K562 (cell line): ENCODE measurements at regions not wholly inside any gene's neighbourhood (a gene's known extent, or its start where the extent isn't known, plus 50 kb on each side); places are given as distances from the start of the nearest gene placed in this dataset.

Experiments
- ATAC-seq: fragments of 200-7000 bp; cut with Tn5 transposase; 3 replicates; pipeline ENCODE4 v1.9.1; 2020; ENCODE audit warnings: moderate library complexity
- BruUV-seq: library from RNA; stranded (reverse); fragments of 400-500 nt; replicated peaks from 2 replicates; lab custom pipeline; 2021; lab: Mats Ljungman, UMichigan
- CTCF ChIA-PET: fragments of 300-600 bp; formaldehyde crosslinking; extraction: SDS; loops from one replicate; lab custom pipeline; 2021; ENCODE audit warnings: low intra/inter-chr PET ratio; lab: Yijun Ruan, JAX
- POLR2A ChIA-PET: fragments of 300-600, 350-650 bp; sonication (Branson Sonifier 250); formaldehyde crosslinking; extraction: SDS; loops from one replicate; lab custom pipeline; 2021; ENCODE audit warnings: antibody characterized with exemption, inconsistent platforms; lab: Yijun Ruan, JAX
- DNase-seq, 4 experiments: peaks; one replicate each; pipeline versions ENCODE4 v3.0.0 to v3.0.0-alpha.2; 2011 to 2018; ENCODE audit warnings: low spot score in 3 of 4, mixed read lengths in 3 of 4; ENCODE audit errors: extremely low read depth in 1 of 4
- FAIRE-seq: peaks from 2 replicates; lab custom pipeline; 2011; peaks lifted over from hg19 to GRCh38; lab: Jason Lieb, UNC
- H2AFZ ChIP-seq: 2 replicates; pipeline ENCODE4 v1.6.0; 2011; ENCODE audit warnings: low read depth, low read length, control low read depth, inconsistent platforms
- H3K27ac ChIP-seq: fragments of 200-600 bp; 3 replicates; pipeline ENCODE4 v1.8.0; 2011; ENCODE audit warnings: low read depth, mild to moderate bottlenecking, control low read depth, inconsistent platforms, low read length, moderate library complexity, mixed read lengths; ENCODE audit errors: extremely low read depth
- H3K27me3 ChIP-seq, 2 experiments: fragments of 300-600 bp in 1 of 2; 2 replicates in 1 of 2; 3 replicates in 1 of 2; pipeline versions ENCODE4 v1.6.0 to v1.8.0; 2011; ENCODE audit warnings: inconsistent platforms in 2 of 2, low read length in 2 of 2, mild to moderate bottlenecking in 1 of 2, mixed read lengths in 1 of 2, moderate library complexity in 1 of 2; ENCODE audit not compliant: control insufficient read depth in 2 of 2, insufficient read depth in 2 of 2
- H3K36me3 ChIP-seq: fragments of 300-600 bp; 3 replicates; pipeline ENCODE4 v1.8.0; 2011; ENCODE audit warnings: mild to moderate bottlenecking, low read length, inconsistent platforms; ENCODE audit not compliant: control insufficient read depth, insufficient read depth
- H3K4me1 ChIP-seq, 2 experiments: fragments of 200-600 bp in 1 of 2; replicated peaks in 1 of 2; 2 replicates in 1 of 2; 3 replicates in 1 of 2; pipeline versions ENCODE4 v1.5.1 to v1.8.0; 2011; ENCODE audit warnings: inconsistent platforms in 2 of 2, low read length in 2 of 2, mild to moderate bottlenecking in 1 of 2, mixed read lengths in 1 of 2, moderate library complexity in 1 of 2; ENCODE audit not compliant: control insufficient read depth in 2 of 2, insufficient read depth in 2 of 2
- H3K4me2 ChIP-seq: 2 replicates; pipeline ENCODE4 v1.6.1; 2011; ENCODE audit warnings: low read length, control low read depth, inconsistent platforms, mixed read lengths; ENCODE audit not compliant: insufficient read depth
- H3K4me3 ChIP-seq: fragments of 200-600 bp; sonication (generic), shearing (Covaris generic); 2 replicates; pipeline ENCODE4 v1.5.1; 2016; ENCODE audit warnings: control low read depth, inconsistent platforms
- H3K79me2 ChIP-seq: fragments of 200-600 bp; 3 replicates; pipeline ENCODE4 v1.8.0; 2011; ENCODE audit warnings: low read length, inconsistent platforms; ENCODE audit not compliant: control insufficient read depth, insufficient read depth
- H3K9ac ChIP-seq, 2 experiments: 2 replicates each; pipeline versions ENCODE4 v1.6.0 to v1.6.1; 2011; ENCODE audit warnings: low read depth in 2 of 2, low read length in 2 of 2, control low read depth in 1 of 2, inconsistent platforms in 1 of 2, mild to moderate bottlenecking in 1 of 2, mixed read lengths in 1 of 2; ENCODE audit not compliant: insufficient read depth in 1 of 2
- H3K9me1 ChIP-seq: one replicate; pipeline ENCODE4 v1.6.0; 2011; ENCODE audit warnings: inconsistent platforms, mild to moderate bottlenecking, low read length, moderate library complexity; ENCODE audit not compliant: control insufficient read depth, insufficient read depth
- H3K9me3 ChIP-seq: replicated peaks from 2 replicates; pipeline ENCODE4 v1.5.1; 2011; ENCODE audit warnings: low read depth, low read length, inconsistent platforms; ENCODE audit not compliant: control insufficient read depth, insufficient read depth
- H4K20me1 ChIP-seq: replicated peaks from 2 replicates; pipeline ENCODE4 v1.6.1; 2011; ENCODE audit warnings: low read length, inconsistent platforms, mixed read lengths; ENCODE audit not compliant: control insufficient read depth, insufficient read depth
- DACH1 ChIP-seq: fragments of 450-650 bp; IDR thresholded peaks from 2 replicates; pipeline ENCODE4 v1.6.1; 2018; ENCODE audit not compliant: partially characterized antibody
- DDX20 ChIP-seq: fragments of 450-650 bp; IDR thresholded peaks from 2 replicates; pipeline ENCODE4 v1.6.1; 2016; ENCODE audit warnings: missing genetic modification characterization, low read depth, mild to moderate bottlenecking, missing compliant biosample characterization, moderate library complexity
- EHMT2 ChIP-seq: fragments of 450-650 bp; IDR thresholded peaks from 2 replicates; pipeline ENCODE4 v1.6.1; 2018; ENCODE audit warnings: antibody characterized with exemption
- ERF ChIP-seq: fragments of 450-650 bp; formaldehyde crosslinking; IDR thresholded peaks from 2 replicates; pipeline ENCODE4 v1.4.0; 2020; ENCODE audit warnings: mild to moderate bottlenecking, mixed read lengths
- HINFP ChIP-seq: fragments of 450-650 bp; conservative IDR thresholded peaks from 2 replicates; pipeline ENCODE4 v1.6.1; 2016; ENCODE audit warnings: missing genetic modification characterization, low read depth, mild to moderate bottlenecking, control low read depth, missing compliant biosample characterization
- KAT7 ChIP-seq: sonication (generic); formaldehyde crosslinking; IDR thresholded peaks from 2 replicates; pipeline ENCODE4 v1.8.0; 2022; ENCODE audit warnings: missing genetic modification reagents, mild to moderate bottlenecking, borderline replicate concordance
- MXD1 ChIP-seq: fragments of 250-450 bp; sonication (Bioruptor Pico); IDR thresholded peaks from 2 replicates; pipeline ENCODE4 v1.8.0; 2021; ENCODE audit warnings: borderline replicate concordance, mild to moderate bottlenecking, moderate library complexity; ENCODE audit not compliant: poor library complexity, severe bottlenecking
- NR2F6 ChIP-seq: fragments of 450-650 bp; formaldehyde crosslinking; IDR thresholded peaks from 2 replicates; pipeline ENCODE4 v1.4.0; 2020; ENCODE audit warnings: mild to moderate bottlenecking
- SREBF1 ChIP-seq: fragments of 150-350 bp; IDR thresholded peaks from 2 replicates; pipeline ENCODE4 v1.6.1; 2014; ENCODE audit warnings: antibody characterized with exemption, low read depth, low read length, borderline replicate concordance
- ZBTB43 ChIP-seq: sonication (generic); formaldehyde crosslinking; IDR thresholded peaks from 2 replicates; pipeline ENCODE4 v1.8.0; 2023; ENCODE audit warnings: mild to moderate bottlenecking, missing genetic modification reagents
- ZFP1 ChIP-seq: fragments of 450-650 bp; formaldehyde crosslinking; IDR thresholded peaks from 2 replicates; pipeline ENCODE4 v1.4.0; 2020; ENCODE audit warnings: mild to moderate bottlenecking, mixed read lengths
- ZNF511 ChIP-seq: sonication (generic); formaldehyde crosslinking; IDR thresholded peaks from 2 replicates; pipeline ENCODE4 v1.8.0; 2022; ENCODE audit warnings: mild to moderate bottlenecking, missing genetic modification reagents
- WGBS: fragments of 100-300 bp; shearing (Covaris generic); methylation state at CpG from one replicate; pipeline ENCODE4 v1.1.6; 2016; ENCODE audit warnings: low coverage, mixed read lengths; ENCODE audit not compliant: insufficient coverage; ENCODE audit errors: missing lambda C conversion rate; 5-methylcytosine and 5-hydroxymethylcytosine counted together
- in situ Hi-C: fragments of 300-500 bp; cut with MboI; formaldehyde crosslinking; loops from 4 replicates; pipeline ENCODE4 v1.15.0; 2018; ENCODE audit warnings: inconsistent platforms, mixed read lengths
- intact Hi-C: fragments of 100-400 bp; cut with micrococcal nuclease; formaldehyde crosslinking; loops from 2 replicates; pipeline ENCODE4 v1.14.2; 2022

GRCh38 chr3:19822805-19823204 is 111.2 kb downstream of the EFHB start:
- CTCF ChIA-PET = no interaction called here
- Histone ChIP-seq H3K36me3 (no peaks in the 10 kb centered on the region), H3K9ac (no peak overlapping the region), H2AFZ (no peak overlapping the region), H3K4me1 (no peaks in the 10 kb centered on the region), H3K27me3 (no peaks in the 10 kb centered on the region), H3K4me3 (no peak overlapping the region), H4K20me1 (no peaks in the 10 kb centered on the region), H3K9me3 (no peaks in the 10 kb centered on the region), H3K79me2 (no peaks in the 10 kb centered on the region), H3K9me1 (no peaks in the 10 kb centered on the region), H3K4me2 (no peak overlapping the region), H3K27ac (no peak overlapping the region)
- BruUV-seq = no TSS peak
- intact Hi-C loops (no loop called here), in situ Hi-C loops (no loop called here)
- POLR2A ChIA-PET = no interaction called here
- FAIRE-seq (no peak), DNase-seq (no peak), ATAC-seq (no peak)
- TF ChIP-seq KAT7 (CRISPR knock-in tag) (no peak), HINFP (no peak), ERF (CRISPR knock-in tag) (no peak), MXD1 (no peak), DACH1 (no peak), SREBF1 (no peak), ZFP1 (CRISPR knock-in tag) (no peak), NR2F6 (CRISPR knock-in tag) (no peak), EHMT2 (no peak), ZNF511 (CRISPR knock-in tag) (no peak), DDX20 (tag) (no peak), ZBTB43 (CRISPR knock-in tag) (no peak)
- 0% methylated on average over 3 of the region's 4 CpGs for WGBS
